ENCODE measurements at regions not wholly inside any gene's neighbourhood (a gene's known extent, or its start where the extent isn't known, plus 50 kb on each side); places are given as distances from the start of the nearest gene placed in this dataset.

DNA sequence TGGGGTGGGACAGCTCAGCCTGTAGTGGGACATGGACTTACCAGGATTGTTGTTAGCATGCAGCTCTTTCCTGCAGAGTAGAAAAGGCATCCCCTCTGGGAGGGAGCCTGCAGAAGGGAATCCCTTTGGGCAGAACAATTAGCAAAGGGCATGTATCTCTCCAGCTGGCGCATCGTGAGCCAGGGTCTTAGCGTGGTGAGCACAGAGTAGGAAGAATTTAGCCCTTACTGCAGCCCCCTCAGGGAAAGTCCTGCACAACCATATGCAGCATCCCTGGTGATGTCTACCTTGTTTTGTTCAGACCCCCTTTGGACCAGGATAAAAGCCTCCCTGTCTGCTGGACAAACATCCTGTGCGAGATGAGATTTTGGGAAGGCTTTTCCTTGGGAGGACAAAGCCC lies 292.1 kb downstream of the SLC4A3 start:
- ATAC-seq (ENCODE audit: low read depth) (no peak), DNase-seq (no peak)
- no peaks in the 10 kb centered on the region for H3K9me3 Mint-ChIP-seq
- no peaks in the 10 kb centered on the region for H3K27me3 Mint-ChIP-seq
- H3K27ac Mint-ChIP-seq: no peak overlapping the region
- TF ChIP-seq CTCF (IDR thresholded peaks at IDR 0.05): no peak
- intact Hi-C loops (cut with micrococcal nuclease): no loop called here
- ChIA-PET POLR2A (no interaction called here), CTCF (no interaction called here)
- H3K36me3 Mint-ChIP-seq (ENCODE audit: low read depth): no peaks in the 10 kb centered on the region
- H3K4me3 Mint-ChIP-seq: no peak overlapping the region
- H3K4me1 Mint-ChIP-seq: no peaks in the 10 kb centered on the region

- H3K4me1 Mint-ChIP-seq: no peaks in the 10 kb centered on the region
- H3K27me3 Mint-ChIP-seq: no peaks in the 10 kb centered on the region
- DNase-seq (no peak), ATAC-seq (ENCODE audit: low read depth) (no peak)
- H3K27ac Mint-ChIP-seq: no peak overlapping the region
- intact Hi-C loops (cut with micrococcal nuclease): no loop called here
- H3K36me3 Mint-ChIP-seq (ENCODE audit: low read depth): no peaks in the 10 kb centered on the region
- H3K9me3 Mint-ChIP-seq: no peaks in the 10 kb centered on the region
- ChIA-PET CTCF (no interaction called here), POLR2A (no interaction called here)
- no peak overlapping the region for H3K4me3 Mint-ChIP-seq
- TF ChIP-seq CTCF (IDR thresholded peaks at IDR 0.05): no peak
Measured at GRCh38 chr2:219929835-219930234, 302.4 kb downstream of the SLC4A3 start.

- Mint-ChIP-seq H3K27ac (no peak overlapping the region), H3K36me3 (ENCODE audit: low read depth) (no peaks in the 10 kb centered on the region), H3K27me3 (peaks cover 3% of the 10 kb centered on the region), H3K4me1 (no peaks in the 10 kb centered on the region), H3K4me3 (no peak overlapping the region), H3K9me3 (no peaks in the 10 kb centered on the region)
- DNase-seq: no peak
- CTCF ChIA-PET: no interaction called here
- POLR2A ChIA-PET: no interaction called here
- intact Hi-C loops (cut with micrococcal nuclease): no loop called here
- TF ChIP-seq CTCF (IDR thresholded peaks at IDR 0.05): no peak
- no peak for ATAC-seq (ENCODE audit: low read depth)
Measured at GRCh38 chr2:219939647-219940046, 312.2 kb downstream of the SLC4A3 start.

GRCh38 chr2:219944866-219945265 lies 317.4 kb downstream of the SLC4A3 start:
- no peak for ATAC-seq (ENCODE audit: low read depth)
- no peak for DNase-seq
- Mint-ChIP-seq H3K4me3 (no peak overlapping the region), H3K27ac (no peak overlapping the region), H3K9me3 (no peaks in the 10 kb centered on the region), H3K4me1 (no peaks in the 10 kb centered on the region), H3K36me3 (ENCODE audit: low read depth) (no peaks in the 10 kb centered on the region), H3K27me3 (peaks cover 6% of the 10 kb centered on the region)
- no peak for TF ChIP-seq CTCF (IDR thresholded peaks at IDR 0.05)
- POLR2A ChIA-PET: no interaction called here
- CTCF ChIA-PET: no interaction called here
- intact Hi-C loops (cut with micrococcal nuclease): no loop called here

GRCh38 chr2:219946021-219946420 lies 318.6 kb downstream of the SLC4A3 start:
- POLR2A ChIA-PET: no interaction called here
- H3K9me3 Mint-ChIP-seq: no peaks in the 10 kb centered on the region
- intact Hi-C loops (cut with micrococcal nuclease): no loop called here

More at GRCh38 chr2:219946021-219946420, 318.6 kb downstream of the SLC4A3 start:
- ATAC-seq (ENCODE audit: low read depth) (no peak), DNase-seq (no peak)
- TF ChIP-seq CTCF (IDR thresholded peaks at IDR 0.05): no peak
- H3K4me3 Mint-ChIP-seq: no peak overlapping the region
- H3K27me3 Mint-ChIP-seq: peaks cover 6% of the 10 kb centered on the region
- H3K36me3 Mint-ChIP-seq (ENCODE audit: low read depth): no peaks in the 10 kb centered on the region
- H3K4me1 Mint-ChIP-seq: no peaks in the 10 kb centered on the region
- CTCF ChIA-PET: no interaction called here
- H3K27ac Mint-ChIP-seq: no peak overlapping the region
